ENCODE measurements at regions not wholly inside any gene's neighbourhood (a gene's known extent, or its start where the extent isn't known, plus 50 kb on each side); places are given as distances from the start of the nearest gene placed in this dataset.

GRCh38 chr12:107309020-107309419 lies 215.7 kb upstream of the CRY1 start:
- TF ChIP-seq, protein P1, sequence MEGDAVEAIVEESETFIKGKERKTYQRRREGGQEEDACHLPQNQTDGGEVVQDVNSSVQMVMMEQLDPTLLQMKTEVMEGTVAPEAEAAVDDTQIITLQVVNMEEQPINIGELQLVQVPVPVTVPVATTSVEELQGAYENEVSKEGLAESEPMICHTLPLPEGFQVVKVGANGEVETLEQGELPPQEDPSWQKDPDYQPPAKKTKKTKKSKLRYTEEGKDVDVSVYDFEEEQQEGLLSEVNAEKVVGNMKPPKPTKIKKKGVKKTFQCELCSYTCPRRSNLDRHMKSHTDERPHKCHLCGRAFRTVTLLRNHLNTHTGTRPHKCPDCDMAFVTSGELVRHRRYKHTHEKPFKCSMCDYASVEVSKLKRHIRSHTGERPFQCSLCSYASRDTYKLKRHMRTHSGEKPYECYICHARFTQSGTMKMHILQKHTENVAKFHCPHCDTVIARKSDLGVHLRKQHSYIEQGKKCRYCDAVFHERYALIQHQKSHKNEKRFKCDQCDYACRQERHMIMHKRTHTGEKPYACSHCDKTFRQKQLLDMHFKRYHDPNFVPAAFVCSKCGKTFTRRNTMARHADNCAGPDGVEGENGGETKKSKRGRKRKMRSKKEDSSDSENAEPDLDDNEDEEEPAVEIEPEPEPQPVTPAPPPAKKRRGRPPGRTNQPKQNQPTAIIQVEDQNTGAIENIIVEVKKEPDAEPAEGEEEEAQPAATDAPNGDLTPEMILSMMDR (IDR thresholded peaks at IDR 0.05; ENCODE audit: extremely low read depth in 1 of 2, insufficient read depth in 1 of 2, low read depth in 1 of 2, low read length in 2 of 2): no peak
- TF ChIP-seq MYC (IDR thresholded peaks at IDR 0.05; ENCODE audit: low read depth, low read length): no peak
- no peak for TF ChIP-seq POLR2AphosphoS5 (IDR thresholded peaks at IDR 0.05; ENCODE audit: insufficient read depth, low read depth, low read length)
- no peak for TF ChIP-seq POLR2A (IDR thresholded peaks at IDR 0.05; ENCODE audit: low read depth, low read length)
- TF ChIP-seq EZH2 (IDR thresholded peaks at IDR 0.05; ENCODE audit: borderline replicate concordance, low read depth, low read length, severe bottlenecking): no peak
- TF ChIP-seq JUN (IDR thresholded peaks at IDR 0.05; ENCODE audit: borderline replicate concordance, insufficient read depth, insufficient read length, low read depth): no peak
- TF ChIP-seq MAX (IDR thresholded peaks at IDR 0.05; ENCODE audit: insufficient read depth, insufficient read length): no peak
- no peak for TF ChIP-seq FOS (IDR thresholded peaks at IDR 0.05; ENCODE audit: borderline replicate concordance, insufficient read depth, low read length)
